ENCODE measurements at regions not wholly inside any gene's neighbourhood (a gene's known extent, or its start where the extent isn't known, plus 50 kb on each side); places are given as distances from the start of the nearest gene placed in this dataset.

DNA sequence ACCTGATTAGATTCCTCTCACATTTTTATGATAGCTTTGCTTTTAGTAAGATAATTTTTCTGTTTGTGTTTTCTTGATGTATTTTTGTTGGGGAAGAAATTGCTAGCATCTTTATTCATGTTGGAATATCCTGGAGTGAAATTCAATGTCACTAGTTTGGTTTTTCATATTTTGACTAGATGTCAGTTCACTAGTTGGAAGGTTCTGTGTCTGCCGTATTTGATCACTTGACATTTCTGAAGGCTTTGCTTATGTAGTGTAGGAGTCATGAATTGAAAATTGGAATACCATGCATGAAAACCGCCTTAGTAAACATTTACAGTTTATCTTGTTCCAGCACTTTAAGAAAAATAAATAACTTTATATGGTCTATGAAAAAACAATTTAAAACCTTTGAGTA lies 348.4 kb downstream of the AASDHPPT start:
- TF ChIP-seq, protein P1, sequence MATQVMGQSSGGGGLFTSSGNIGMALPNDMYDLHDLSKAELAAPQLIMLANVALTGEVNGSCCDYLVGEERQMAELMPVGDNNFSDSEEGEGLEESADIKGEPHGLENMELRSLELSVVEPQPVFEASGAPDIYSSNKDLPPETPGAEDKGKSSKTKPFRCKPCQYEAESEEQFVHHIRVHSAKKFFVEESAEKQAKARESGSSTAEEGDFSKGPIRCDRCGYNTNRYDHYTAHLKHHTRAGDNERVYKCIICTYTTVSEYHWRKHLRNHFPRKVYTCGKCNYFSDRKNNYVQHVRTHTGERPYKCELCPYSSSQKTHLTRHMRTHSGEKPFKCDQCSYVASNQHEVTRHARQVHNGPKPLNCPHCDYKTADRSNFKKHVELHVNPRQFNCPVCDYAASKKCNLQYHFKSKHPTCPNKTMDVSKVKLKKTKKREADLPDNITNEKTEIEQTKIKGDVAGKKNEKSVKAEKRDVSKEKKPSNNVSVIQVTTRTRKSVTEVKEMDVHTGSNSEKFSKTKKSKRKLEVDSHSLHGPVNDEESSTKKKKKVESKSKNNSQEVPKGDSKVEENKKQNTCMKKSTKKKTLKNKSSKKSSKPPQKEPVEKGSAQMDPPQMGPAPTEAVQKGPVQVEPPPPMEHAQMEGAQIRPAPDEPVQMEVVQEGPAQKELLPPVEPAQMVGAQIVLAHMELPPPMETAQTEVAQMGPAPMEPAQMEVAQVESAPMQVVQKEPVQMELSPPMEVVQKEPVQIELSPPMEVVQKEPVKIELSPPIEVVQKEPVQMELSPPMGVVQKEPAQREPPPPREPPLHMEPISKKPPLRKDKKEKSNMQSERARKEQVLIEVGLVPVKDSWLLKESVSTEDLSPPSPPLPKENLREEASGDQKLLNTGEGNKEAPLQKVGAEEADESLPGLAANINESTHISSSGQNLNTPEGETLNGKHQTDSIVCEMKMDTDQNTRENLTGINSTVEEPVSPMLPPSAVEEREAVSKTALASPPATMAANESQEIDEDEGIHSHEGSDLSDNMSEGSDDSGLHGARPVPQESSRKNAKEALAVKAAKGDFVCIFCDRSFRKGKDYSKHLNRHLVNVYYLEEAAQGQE (IDR thresholded peaks at IDR 0.05; ENCODE audit: insufficient read depth in 1 of 2, low read depth in 2 of 2, low read length in 1 of 2): no peak
- TF ChIP-seq CTCF (IDR thresholded peaks at IDR 0.05) (no peak), POLR2AphosphoS5 (IDR thresholded peaks at IDR 0.05; ENCODE audit: low read depth, low read length) (no peak), SIN3A (IDR thresholded peaks at IDR 0.05; ENCODE audit: borderline replicate concordance, insufficient read depth, low read depth, low read length) (no peak), TCF7L2 (IDR thresholded peaks at IDR 0.05; ENCODE audit: low read depth, low read length) (no peak)
